DOHH2 (cell line): ENCODE measurements at regions not wholly inside any gene's neighbourhood (a gene's known extent, or its start where the extent isn't known, plus 50 kb on each side); places are given as distances from the start of the nearest gene placed in this dataset.

Experiments
- H3F3A ChIP-seq: fragments of 200-600 bp; sonication (generic), shearing (Covaris generic); 2 replicates; pipeline ENCODE4 v1.6.0; 2016; ENCODE audit warnings: antibody characterized with exemption, mild to moderate bottlenecking; ENCODE audit not compliant: control insufficient read depth, insufficient read depth
- H3K27ac ChIP-seq: fragments of 200-600 bp; sonication (generic); 2 replicates; pipeline ENCODE4 v1.5.1; 2014; ENCODE audit warnings: low read depth, mild to moderate bottlenecking, low read length, moderate library complexity
- H3K27me3 ChIP-seq: fragments of 200-600 bp; sonication (generic); 2 replicates; pipeline ENCODE4 v1.6.1; 2014; ENCODE audit warnings: mild to moderate bottlenecking, low read length, mixed read lengths; ENCODE audit not compliant: control insufficient read depth
- H3K36me3 ChIP-seq: fragments of 200-600 bp; sonication (generic); 2 replicates; pipeline ENCODE4 v1.6.1; 2014; ENCODE audit warnings: mild to moderate bottlenecking, low read length, moderate library complexity, mixed read lengths; ENCODE audit not compliant: control insufficient read depth
- H3K4me1 ChIP-seq: fragments of 200-600 bp; sonication (generic); 2 replicates; pipeline ENCODE4 v1.6.1; 2014; ENCODE audit warnings: mild to moderate bottlenecking, low read length, mixed read lengths; ENCODE audit not compliant: control insufficient read depth
- H3K4me2 ChIP-seq: fragments of 200-600 bp; sonication (generic); 2 replicates; pipeline ENCODE4 v1.6.0; 2014; ENCODE audit warnings: mild to moderate bottlenecking, low read length, moderate library complexity
- H3K4me3 ChIP-seq: fragments of 200-600 bp; sonication (generic); 2 replicates; pipeline ENCODE4 v1.5.1; 2014; ENCODE audit warnings: mild to moderate bottlenecking, low read length, mixed read lengths
- H3K79me2 ChIP-seq: fragments of 200-600 bp; sonication (generic); 2 replicates; pipeline ENCODE4 v1.6.1; 2014; ENCODE audit warnings: mild to moderate bottlenecking, low read length, mixed read lengths; ENCODE audit not compliant: control insufficient read depth
- H3K9me2 ChIP-seq: fragments of 200-600 bp; sonication (generic); replicated peaks from 2 replicates; pipeline ENCODE4 v1.6.1; 2014; ENCODE audit warnings: mild to moderate bottlenecking, low read length, mixed read lengths; ENCODE audit not compliant: control insufficient read depth
- H3K9me3 ChIP-seq: fragments of 200-600 bp; sonication (generic); 2 replicates; pipeline ENCODE4 v1.6.1; 2014; ENCODE audit warnings: antibody characterized with exemption, low read length, mixed read lengths; ENCODE audit not compliant: control insufficient read depth, insufficient read depth
- H4K20me1 ChIP-seq: fragments of 200-600 bp; sonication (generic); 2 replicates; pipeline ENCODE4 v1.6.0; 2014; ENCODE audit warnings: low read depth, mild to moderate bottlenecking, antibody characterized with exemption, low read length, moderate library complexity; ENCODE audit not compliant: control insufficient read depth, insufficient read depth
- CTCF ChIP-seq: fragments of 200-600 bp; sonication (generic); IDR thresholded peaks from one replicate; pipeline ENCODE4 v1.5.1; 2014; ENCODE audit warnings: antibody characterized with exemption, mild to moderate bottlenecking, low read depth, low read length; ENCODE audit not compliant: poor library complexity, severe bottlenecking
- EZH2phosphoT487 ChIP-seq: fragments of 200-600 bp; sonication (generic); IDR thresholded peaks from 2 replicates; pipeline ENCODE4 v1.6.1; 2017; ENCODE audit warnings: borderline replicate concordance, mild to moderate bottlenecking, antibody characterized with exemption, low read length, moderate library complexity, mixed read lengths

DNA sequence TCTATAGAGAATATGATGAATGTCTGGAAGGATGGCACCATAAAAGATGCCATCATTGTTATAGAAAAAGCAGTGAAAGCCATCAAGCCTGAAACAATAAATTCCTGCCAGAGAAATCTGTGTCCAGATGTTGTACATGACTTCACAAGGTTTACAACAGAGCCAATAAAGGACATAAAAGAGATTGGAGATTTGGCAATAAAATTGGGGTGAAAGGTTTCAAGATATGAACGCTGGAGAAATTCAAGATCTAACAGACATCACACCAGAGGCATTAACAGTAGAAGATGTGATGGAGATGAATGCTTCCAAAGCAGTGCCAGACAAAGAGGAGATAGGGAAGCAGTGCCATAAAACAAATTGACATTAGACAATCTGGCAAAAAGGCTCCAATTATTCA lies 518.8 kb upstream of the ACVR2A start:
- peaks cover 6% of the 10 kb centered on the region; the same call in 1 of the 2 replicates for H3K9me3 ChIP-seq
- H3K27ac ChIP-seq, result no peak overlapping the region
- no peak for TF ChIP-seq EZH2phosphoT487
- TF ChIP-seq CTCF, result no peak

DNA sequence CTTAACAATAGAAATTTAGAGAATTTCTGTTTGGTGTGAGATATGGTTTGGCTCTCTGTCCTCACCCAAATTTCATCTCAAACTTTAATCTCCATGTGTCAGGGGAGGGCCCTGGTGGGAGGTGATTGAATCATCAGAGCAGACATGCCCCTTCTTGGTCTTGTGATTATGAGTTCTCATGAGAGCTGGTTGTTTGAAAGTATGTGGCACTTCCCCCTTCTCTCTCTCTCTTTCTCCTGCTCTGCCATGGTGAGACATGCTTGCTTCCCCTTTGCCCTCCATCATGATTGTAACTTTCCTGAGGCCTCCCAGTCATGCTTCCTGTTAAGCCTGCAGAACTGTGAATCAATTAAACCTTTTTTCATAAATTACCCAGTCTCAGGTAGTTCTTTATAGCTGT lies 524.7 kb upstream of the ACVR2A start:
- TF ChIP-seq CTCF (no peak), EZH2phosphoT487 (no peak)
- Histone ChIP-seq H3K27ac (no peak overlapping the region), H3K4me2 (no peak overlapping the region), H3K36me3 (no peaks in the 10 kb centered on the region), H4K20me1 (no peaks in the 10 kb centered on the region), H3F3A (no peaks in the 10 kb centered on the region), H3K4me3 (no peak overlapping the region), H3K4me1 (no peaks in the 10 kb centered on the region), H3K9me3 (peaks cover 19% of the 10 kb centered on the region), H3K79me2 (no peaks in the 10 kb centered on the region), H3K9me2 (no peaks in the 10 kb centered on the region), H3K27me3 (no peaks in the 10 kb centered on the region)

More for the DNA sequence above, 518.8 kb upstream of the ACVR2A start:
- Histone ChIP-seq H3K4me3 (no peak overlapping the region), H3K4me2 (no peak overlapping the region), H3F3A (no peaks in the 10 kb centered on the region), H4K20me1 (no peaks in the 10 kb centered on the region), H3K9me2 (no peaks in the 10 kb centered on the region), H3K4me1 (peaks cover 4% of the 10 kb centered on the region; the same call in 1 of the 2 replicates), H3K27me3 (no peaks in the 10 kb centered on the region), H3K79me2 (no peaks in the 10 kb centered on the region), H3K36me3 (no peaks in the 10 kb centered on the region)

DNA sequence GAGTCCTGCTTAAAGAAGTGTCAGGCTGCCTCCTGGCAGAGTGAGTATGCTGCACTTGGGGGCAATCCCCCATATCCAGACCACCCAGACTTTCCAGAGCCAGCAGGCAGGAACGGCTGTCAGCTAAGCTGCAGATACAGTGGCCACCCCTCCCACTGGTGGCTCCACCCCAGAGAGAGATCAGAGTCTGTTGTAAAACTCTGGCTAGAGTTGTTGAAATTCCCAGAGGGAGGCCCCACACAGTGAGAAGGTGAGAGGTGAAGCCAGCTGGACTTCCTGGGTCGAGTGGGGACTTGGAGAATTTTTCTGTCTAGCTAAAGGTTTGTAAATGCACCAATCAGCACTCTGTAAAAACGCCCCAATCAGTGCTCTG lies 533.8 kb upstream of the ACVR2A start:
- H3K27ac ChIP-seq, result no peak overlapping the region
- no peak overlapping the region for H3K4me2 ChIP-seq
- no peaks in the 10 kb centered on the region for H3K79me2 ChIP-seq
- H3K4me1 ChIP-seq, result no peaks in the 10 kb centered on the region
- no peaks in the 10 kb centered on the region for H3K27me3 ChIP-seq
- no peaks in the 10 kb centered on the region for H3F3A ChIP-seq
- H3K9me3 ChIP-seq, result no peaks in the 10 kb centered on the region
- no peak for TF ChIP-seq CTCF
- no peak for TF ChIP-seq EZH2phosphoT487
- H3K9me2 ChIP-seq, result no peaks in the 10 kb centered on the region
- no peaks in the 10 kb centered on the region for H4K20me1 ChIP-seq
- no peaks in the 10 kb centered on the region for H3K36me3 ChIP-seq
- H3K4me3 ChIP-seq, result no peak overlapping the region
